HepG2 (cell line): ENCODE measurements at regions not wholly inside any gene's neighbourhood (a gene's known extent, or its start where the extent isn't known, plus 50 kb on each side); places are given as distances from the start of the nearest gene placed in this dataset.

Experiments used
- BRD4 ChIP-seq: sonication (generic); formaldehyde crosslinking; IDR thresholded peaks from 2 replicates; pipeline ENCODE4 v1.4.0; 2020; ENCODE audit warnings: missing genetic modification reagents
- PHB2 ChIP-seq: fragments of 450-650 bp; IDR thresholded peaks from 2 replicates; pipeline ENCODE4 v1.6.1; 2018; ENCODE audit not compliant: partially characterized antibody
- RBM39 ChIP-seq: fragments of 200-400 bp; formaldehyde crosslinking; IDR thresholded peaks from one replicate; pipeline ENCODE4 v1.6.1; 2018; ENCODE audit warnings: antibody characterized with exemption, mild to moderate bottlenecking, low read depth, low read length; ENCODE audit not compliant: poor library complexity, severe bottlenecking
- ZBTB1 ChIP-seq: sonication (generic); formaldehyde crosslinking; IDR thresholded peaks from 2 replicates; pipeline ENCODE4 v1.4.0; 2020; ENCODE audit warnings: missing genetic modification reagents, borderline replicate concordance
- ZNF530 ChIP-seq: sonication (generic); formaldehyde crosslinking; IDR thresholded peaks from 2 replicates; pipeline ENCODE4 v1.5.0; 2020; ENCODE audit warnings: low read depth, mild to moderate bottlenecking, missing genetic modification reagents
- ZNF780A ChIP-seq: sonication (generic); formaldehyde crosslinking; IDR thresholded peaks from 2 replicates; pipeline ENCODE4 v1.8.0; 2022; ENCODE audit warnings: mild to moderate bottlenecking, missing genetic modification reagents, moderate library complexity
- TF ChIP-seq, protein P1 (sequence below): sonication (generic); formaldehyde crosslinking; IDR thresholded peaks from 2 replicates; pipeline ENCODE4 v1.4.0; 2020; ENCODE audit warnings: missing genetic modification reagents
- TF ChIP-seq, protein P2 (sequence below): sonication (generic); formaldehyde crosslinking; IDR thresholded peaks from 2 replicates; pipeline ENCODE4 v1.8.1; 2023; ENCODE audit warnings: mild to moderate bottlenecking, missing genetic modification reagents, borderline replicate concordance
- TF ChIP-seq, protein P3 (sequence below): sonication (generic); formaldehyde crosslinking; conservative IDR thresholded peaks from 2 replicates; pipeline ENCODE4 v1.4.0; 2020; ENCODE audit warnings: missing genetic modification reagents
- TF ChIP-seq, protein P4 (sequence below): sonication (generic); formaldehyde crosslinking; IDR thresholded peaks from 2 replicates; pipeline ENCODE4 v1.4.0; 2020; ENCODE audit warnings: mild to moderate bottlenecking, missing genetic modification reagents
- TF ChIP-seq, protein P5 (sequence below): sonication (generic); formaldehyde crosslinking; IDR thresholded peaks from 2 replicates; pipeline ENCODE4 v1.4.0; 2020; ENCODE audit warnings: mild to moderate bottlenecking, missing genetic modification reagents

DNA sequence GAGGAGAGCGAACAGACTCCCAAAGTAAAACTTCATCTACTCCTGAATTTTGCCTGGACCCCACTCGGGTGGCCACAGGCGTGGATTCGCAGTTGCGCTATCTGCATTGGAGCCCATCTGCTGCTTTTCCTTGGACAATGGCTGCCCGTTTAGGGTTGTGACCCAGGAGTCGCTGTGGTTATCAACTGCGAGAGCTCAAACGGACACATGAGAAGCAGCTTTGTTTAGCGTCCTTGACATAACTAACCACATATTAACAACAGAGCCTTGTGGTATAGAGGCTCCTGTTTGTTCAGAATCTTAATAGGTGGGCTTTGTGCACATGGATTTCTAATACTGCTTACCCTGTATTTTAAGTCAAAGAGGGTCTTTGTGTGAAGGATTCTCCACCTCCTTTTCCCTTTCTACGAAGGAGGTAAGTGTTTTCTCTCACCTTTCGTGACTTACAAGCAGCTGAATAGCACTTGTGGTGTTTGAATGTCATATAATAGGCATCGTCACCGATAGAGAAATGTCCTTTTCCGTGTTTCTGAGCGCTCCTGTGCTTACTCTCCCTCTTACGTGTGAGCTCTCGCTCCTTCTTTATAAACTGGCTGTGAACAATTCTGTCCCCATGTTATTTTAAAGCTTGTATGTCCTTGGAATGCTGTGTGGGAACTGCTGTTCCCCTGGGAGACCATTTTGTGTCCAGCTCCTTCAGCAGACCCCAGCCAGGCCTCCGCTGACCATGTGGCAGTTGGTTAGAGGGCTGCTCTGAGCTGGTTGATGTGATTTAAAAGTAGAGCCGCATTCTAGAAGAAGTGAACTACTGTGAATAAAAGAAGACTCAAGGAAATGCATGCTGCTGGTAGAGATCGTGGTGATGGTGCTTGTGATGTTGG is 441.4 kb downstream of the RPS6KC1 start (continued):
- TF ChIP-seq BRD4: no peak; the same call in 1 of the 2 replicates
- TF ChIP-seq, protein P1, sequence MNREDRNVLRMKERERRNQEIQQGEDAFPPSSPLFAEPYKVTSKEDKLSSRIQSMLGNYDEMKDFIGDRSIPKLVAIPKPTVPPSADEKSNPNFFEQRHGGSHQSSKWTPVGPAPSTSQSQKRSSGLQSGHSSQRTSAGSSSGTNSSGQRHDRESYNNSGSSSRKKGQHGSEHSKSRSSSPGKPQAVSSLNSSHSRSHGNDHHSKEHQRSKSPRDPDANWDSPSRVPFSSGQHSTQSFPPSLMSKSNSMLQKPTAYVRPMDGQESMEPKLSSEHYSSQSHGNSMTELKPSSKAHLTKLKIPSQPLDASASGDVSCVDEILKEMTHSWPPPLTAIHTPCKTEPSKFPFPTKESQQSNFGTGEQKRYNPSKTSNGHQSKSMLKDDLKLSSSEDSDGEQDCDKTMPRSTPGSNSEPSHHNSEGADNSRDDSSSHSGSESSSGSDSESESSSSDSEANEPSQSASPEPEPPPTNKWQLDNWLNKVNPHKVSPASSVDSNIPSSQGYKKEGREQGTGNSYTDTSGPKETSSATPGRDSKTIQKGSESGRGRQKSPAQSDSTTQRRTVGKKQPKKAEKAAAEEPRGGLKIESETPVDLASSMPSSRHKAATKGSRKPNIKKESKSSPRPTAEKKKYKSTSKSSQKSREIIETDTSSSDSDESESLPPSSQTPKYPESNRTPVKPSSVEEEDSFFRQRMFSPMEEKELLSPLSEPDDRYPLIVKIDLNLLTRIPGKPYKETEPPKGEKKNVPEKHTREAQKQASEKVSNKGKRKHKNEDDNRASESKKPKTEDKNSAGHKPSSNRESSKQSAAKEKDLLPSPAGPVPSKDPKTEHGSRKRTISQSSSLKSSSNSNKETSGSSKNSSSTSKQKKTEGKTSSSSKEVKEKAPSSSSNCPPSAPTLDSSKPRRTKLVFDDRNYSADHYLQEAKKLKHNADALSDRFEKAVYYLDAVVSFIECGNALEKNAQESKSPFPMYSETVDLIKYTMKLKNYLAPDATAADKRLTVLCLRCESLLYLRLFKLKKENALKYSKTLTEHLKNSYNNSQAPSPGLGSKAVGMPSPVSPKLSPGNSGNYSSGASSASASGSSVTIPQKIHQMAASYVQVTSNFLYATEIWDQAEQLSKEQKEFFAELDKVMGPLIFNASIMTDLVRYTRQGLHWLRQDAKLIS (CRISPR knock-in tag): no peak
- TF ChIP-seq, protein P2, sequence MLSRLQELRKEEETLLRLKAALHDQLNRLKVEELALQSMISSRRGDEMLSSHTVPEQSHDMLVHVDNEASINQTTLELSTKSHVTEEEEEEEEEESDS (CRISPR knock-in tag): no peak
- no peak; the same call in 1 of the 2 replicates for TF ChIP-seq ZBTB1
- TF ChIP-seq, protein P3, sequence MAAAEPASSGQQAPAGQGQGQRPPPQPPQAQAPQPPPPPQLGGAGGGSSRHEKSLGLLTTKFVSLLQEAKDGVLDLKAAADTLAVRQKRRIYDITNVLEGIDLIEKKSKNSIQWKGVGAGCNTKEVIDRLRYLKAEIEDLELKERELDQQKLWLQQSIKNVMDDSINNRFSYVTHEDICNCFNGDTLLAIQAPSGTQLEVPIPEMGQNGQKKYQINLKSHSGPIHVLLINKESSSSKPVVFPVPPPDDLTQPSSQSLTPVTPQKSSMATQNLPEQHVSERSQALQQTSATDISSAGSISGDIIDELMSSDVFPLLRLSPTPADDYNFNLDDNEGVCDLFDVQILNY: no peak
- TF ChIP-seq, protein P4, sequence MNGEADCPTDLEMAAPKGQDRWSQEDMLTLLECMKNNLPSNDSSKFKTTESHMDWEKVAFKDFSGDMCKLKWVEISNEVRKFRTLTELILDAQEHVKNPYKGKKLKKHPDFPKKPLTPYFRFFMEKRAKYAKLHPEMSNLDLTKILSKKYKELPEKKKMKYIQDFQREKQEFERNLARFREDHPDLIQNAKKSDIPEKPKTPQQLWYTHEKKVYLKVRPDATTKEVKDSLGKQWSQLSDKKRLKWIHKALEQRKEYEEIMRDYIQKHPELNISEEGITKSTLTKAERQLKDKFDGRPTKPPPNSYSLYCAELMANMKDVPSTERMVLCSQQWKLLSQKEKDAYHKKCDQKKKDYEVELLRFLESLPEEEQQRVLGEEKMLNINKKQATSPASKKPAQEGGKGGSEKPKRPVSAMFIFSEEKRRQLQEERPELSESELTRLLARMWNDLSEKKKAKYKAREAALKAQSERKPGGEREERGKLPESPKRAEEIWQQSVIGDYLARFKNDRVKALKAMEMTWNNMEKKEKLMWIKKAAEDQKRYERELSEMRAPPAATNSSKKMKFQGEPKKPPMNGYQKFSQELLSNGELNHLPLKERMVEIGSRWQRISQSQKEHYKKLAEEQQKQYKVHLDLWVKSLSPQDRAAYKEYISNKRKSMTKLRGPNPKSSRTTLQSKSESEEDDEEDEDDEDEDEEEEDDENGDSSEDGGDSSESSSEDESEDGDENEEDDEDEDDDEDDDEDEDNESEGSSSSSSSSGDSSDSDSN (CRISPR knock-in tag): no peak
- TF ChIP-seq PHB2: no peak
- no peak for TF ChIP-seq RBM39
- TF ChIP-seq, protein P5, sequence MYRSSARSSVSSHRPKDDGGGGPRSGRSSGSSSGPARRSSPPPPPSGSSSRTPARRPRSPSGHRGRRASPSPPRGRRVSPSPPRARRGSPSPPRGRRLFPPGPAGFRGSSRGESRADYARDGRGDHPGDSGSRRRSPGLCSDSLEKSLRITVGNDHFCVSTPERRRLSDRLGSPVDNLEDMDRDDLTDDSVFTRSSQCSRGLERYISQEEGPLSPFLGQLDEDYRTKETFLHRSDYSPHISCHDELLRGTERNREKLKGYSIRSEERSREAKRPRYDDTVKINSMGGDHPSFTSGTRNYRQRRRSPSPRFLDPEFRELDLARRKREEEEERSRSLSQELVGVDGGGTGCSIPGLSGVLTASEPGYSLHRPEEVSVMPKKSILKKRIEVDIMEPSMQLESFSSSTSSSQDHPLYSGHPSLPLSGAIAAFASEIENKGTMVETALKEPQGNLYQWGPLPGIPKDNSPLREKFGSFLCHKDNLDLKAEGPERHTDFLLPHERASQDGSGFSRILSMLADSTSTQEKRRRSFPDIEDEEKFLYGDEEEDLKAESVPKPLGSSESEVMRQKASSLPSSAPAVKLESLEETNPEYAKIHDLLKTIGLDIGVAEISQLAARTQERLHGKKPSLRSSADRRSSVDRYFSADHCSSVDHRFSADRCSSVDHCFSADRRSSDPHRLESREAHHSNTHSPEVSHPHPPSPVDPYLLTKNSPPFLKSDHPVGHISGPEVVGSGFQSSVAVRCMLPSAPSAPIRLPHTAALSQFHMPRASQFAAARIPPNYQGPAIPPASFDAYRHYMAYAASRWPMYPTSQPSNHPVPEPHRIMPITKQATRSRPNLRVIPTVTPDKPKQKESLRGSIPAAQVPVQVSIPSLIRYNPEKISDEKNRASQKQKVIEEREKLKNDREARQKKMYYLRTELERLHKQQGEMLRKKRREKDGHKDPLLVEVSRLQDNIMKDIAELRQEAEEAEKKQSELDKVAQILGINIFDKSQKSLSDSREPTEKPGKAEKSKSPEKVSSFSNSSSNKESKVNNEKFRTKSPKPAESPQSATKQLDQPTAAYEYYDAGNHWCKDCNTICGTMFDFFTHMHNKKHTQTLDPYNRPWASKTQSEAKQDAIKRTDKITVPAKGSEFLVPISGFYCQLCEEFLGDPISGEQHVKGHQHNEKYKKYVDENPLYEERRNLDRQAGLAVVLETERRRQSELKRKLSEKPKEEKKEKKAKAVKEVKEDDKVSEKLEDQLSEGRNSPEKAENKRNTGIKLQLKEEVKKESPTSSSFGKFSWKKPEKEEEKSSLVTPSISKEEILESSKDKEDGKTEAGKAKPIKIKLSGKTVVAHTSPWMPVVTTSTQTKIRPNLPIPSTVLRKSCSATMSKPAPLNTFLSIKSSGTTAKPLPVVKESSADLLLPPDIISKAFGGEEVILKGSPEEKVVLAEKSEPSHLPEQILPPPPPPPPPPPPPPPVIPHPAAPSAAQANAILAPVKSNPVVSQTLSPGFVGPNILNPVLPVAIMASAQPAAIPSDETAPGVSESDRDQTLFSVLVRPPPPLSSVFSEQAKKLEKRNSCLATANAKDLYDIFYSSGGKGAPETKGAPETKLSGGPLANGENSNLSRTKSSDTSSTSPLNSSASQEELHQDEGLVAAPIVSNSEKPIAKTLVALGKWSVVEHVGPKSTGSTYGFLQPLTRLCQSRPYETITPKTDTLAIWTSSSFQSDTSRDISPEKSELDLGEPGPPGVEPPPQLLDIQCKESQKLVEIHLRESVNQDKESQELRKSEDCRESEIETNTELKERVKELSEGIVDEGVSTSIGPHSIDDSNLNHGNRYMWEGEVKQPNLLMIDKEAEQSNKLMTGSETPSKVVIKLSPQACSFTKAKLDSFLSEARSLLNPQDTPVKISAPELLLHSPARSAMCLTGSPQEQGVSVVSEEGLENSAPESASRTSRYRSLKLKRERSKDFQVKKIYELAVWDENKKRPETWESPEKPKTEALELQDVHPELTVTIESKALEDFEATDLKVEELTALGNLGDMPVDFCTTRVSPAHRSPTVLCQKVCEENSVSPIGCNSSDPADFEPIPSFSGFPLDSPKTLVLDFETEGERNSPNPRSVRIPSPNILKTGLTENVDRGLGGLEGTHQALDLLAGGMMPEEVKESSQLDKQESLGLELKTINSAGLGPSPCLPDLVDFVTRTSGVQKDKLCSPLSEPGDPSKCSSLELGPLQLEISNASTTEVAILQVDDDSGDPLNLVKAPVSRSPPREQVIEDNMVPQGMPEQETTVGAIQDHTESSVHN: no peak
- no peak for TF ChIP-seq ZNF530 (CRISPR knock-in tag)
- TF ChIP-seq ZNF780A (CRISPR knock-in tag): no peak
